ENCODE measurements at regions not wholly inside any gene's neighbourhood (a gene's known extent, or its start where the extent isn't known, plus 50 kb on each side); places are given as distances from the start of the nearest gene placed in this dataset.

DNA sequence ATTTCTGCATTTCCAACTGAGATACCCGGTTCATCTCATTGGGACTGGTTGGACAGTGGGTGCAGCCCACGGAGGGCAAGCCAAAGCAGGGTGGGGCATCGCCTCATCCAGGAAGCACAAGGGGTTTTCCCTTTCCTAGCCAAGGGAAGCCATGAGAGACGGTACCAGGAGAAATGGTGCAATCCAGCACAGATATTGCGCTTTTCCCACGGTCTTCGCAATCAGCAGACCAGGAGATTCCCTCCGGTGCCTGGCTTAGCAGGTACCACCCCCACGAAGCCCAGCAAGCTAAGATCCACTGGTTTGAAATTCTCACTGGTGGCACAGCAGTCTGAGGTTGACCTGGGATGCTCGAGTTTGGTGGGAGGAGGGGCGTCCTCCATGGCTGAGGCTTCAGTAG, 527.0 kb downstream of the TLE1 start:
- TF ChIP-seq CTCF (IDR thresholded peaks at IDR 0.05) (no peak), POLR2AphosphoS5 (IDR thresholded peaks at IDR 0.05) (no peak), POLR2A (IDR thresholded peaks at IDR 0.05) (no peak), EP300 (IDR thresholded peaks at IDR 0.05) (no peak)

All from upper lobe of left lung (tissue), 4 donors.